HepG2 (cell line): ENCODE measurements at regions not wholly inside any gene's neighbourhood (a gene's known extent, or its start where the extent isn't known, plus 50 kb on each side); places are given as distances from the start of the nearest gene placed in this dataset.
A peak's percentile ranks its signal among the peaks of the same experiment; 100 is the strongest.

Experiments
- BORCS8-MEF2B ChIP-seq: sonication (generic); formaldehyde crosslinking; IDR thresholded peaks from 2 replicates; pipeline ENCODE4 v1.8.0; 2022; ENCODE audit warnings: mild to moderate bottlenecking, missing genetic modification reagents
- ERF ChIP-seq: IDR thresholded peaks from 2 replicates; pipeline ENCODE4 v1.6.1; 2018; ENCODE audit warnings: missing biosample characterization, missing genetic modification reagents
- EZH2 ChIP-seq: conservative IDR thresholded peaks from 2 replicates; pipeline ENCODE4 v1.6.1; 2012; ENCODE audit warnings: mild to moderate bottlenecking, low read depth, low read length, moderate library complexity
- HMGXB3 ChIP-seq: sonication (generic); formaldehyde crosslinking; IDR thresholded peaks from 2 replicates; pipeline ENCODE4 v1.4.0; 2020; ENCODE audit warnings: missing genetic modification reagents, borderline replicate concordance
- HOXA5 ChIP-seq: sonication (generic); formaldehyde crosslinking; IDR thresholded peaks from 2 replicates; pipeline ENCODE4 v1.4.0; 2020; ENCODE audit warnings: missing genetic modification reagents
- KDM3A ChIP-seq: IDR thresholded peaks from 2 replicates; pipeline ENCODE4 v1.6.1; 2018; ENCODE audit warnings: low read depth, missing compliant biosample characterization
- KLF12 ChIP-seq: sonication (generic); formaldehyde crosslinking; IDR thresholded peaks from 2 replicates; pipeline ENCODE4 v1.4.0; 2020; ENCODE audit warnings: missing genetic modification reagents, borderline replicate concordance
- MAX ChIP-seq: IDR thresholded peaks from 2 replicates; pipeline ENCODE4 v1.6.1; 2012; ENCODE audit warnings: inconsistent platforms
- MIER3 ChIP-seq: IDR thresholded peaks from 2 replicates; pipeline ENCODE4 v1.6.1; 2016; ENCODE audit warnings: missing compliant biosample characterization, borderline replicate concordance
- MLXIP ChIP-seq: sonication (generic); formaldehyde crosslinking; IDR thresholded peaks from 2 replicates; pipeline ENCODE4 v1.9.0; 2021; ENCODE audit warnings: missing genetic modification reagents, borderline replicate concordance
- NBN ChIP-seq: fragments of 450-650 bp; conservative IDR thresholded peaks from 2 replicates; pipeline ENCODE4 v1.6.1; 2017
- PTBP1 ChIP-seq: fragments of 200-400 bp; formaldehyde crosslinking; IDR thresholded peaks from 2 replicates; pipeline ENCODE4 v1.6.1; 2018; ENCODE audit warnings: low read length, low read depth; ENCODE audit not compliant: poor library complexity, severe bottlenecking
- REPIN1 ChIP-seq: sonication (generic); formaldehyde crosslinking; IDR thresholded peaks from 2 replicates; pipeline ENCODE4 v1.8.0; 2022; ENCODE audit warnings: missing genetic modification reagents, low read depth, mild to moderate bottlenecking, borderline replicate concordance
- RFX1 ChIP-seq: fragments of 450-650 bp; IDR thresholded peaks from 2 replicates; pipeline ENCODE4 v1.6.1; 2017
- RFX3 ChIP-seq: IDR thresholded peaks from 2 replicates; pipeline ENCODE4 v1.6.1; 2016; ENCODE audit warnings: missing biosample characterization, missing genetic modification reagents
- RXRB ChIP-seq: IDR thresholded peaks from 2 replicates; pipeline ENCODE4 v1.6.1; 2016; ENCODE audit warnings: borderline replicate concordance, missing genetic modification reagents, missing compliant biosample characterization
- SYNCRIP ChIP-seq: fragments of 200-400 bp; formaldehyde crosslinking; IDR thresholded peaks from 2 replicates; pipeline ENCODE4 v1.6.1; 2018; ENCODE audit warnings: mild to moderate bottlenecking, low read depth, low read length; ENCODE audit not compliant: insufficient read depth
- U2AF1 ChIP-seq: fragments of 200-400 bp; formaldehyde crosslinking; optimal IDR thresholded peaks from 2 replicates; pipeline ENCODE3; 2017; ENCODE audit warnings: mild to moderate bottlenecking, low read depth, low read length
- WIZ ChIP-seq: sonication (generic); formaldehyde crosslinking; IDR thresholded peaks from 2 replicates; pipeline ENCODE4 v1.5.1; 2020; ENCODE audit warnings: mild to moderate bottlenecking, missing genetic modification reagents
- ZFP1 ChIP-seq: IDR thresholded peaks from 2 replicates; pipeline ENCODE4 v1.6.1; 2016
- ZFYVE20 ChIP-seq: sonication (generic); formaldehyde crosslinking; IDR thresholded peaks from 2 replicates; pipeline ENCODE4 v1.8.0; 2023; ENCODE audit warnings: low read depth, mild to moderate bottlenecking, moderate library complexity, missing genetic modification reagents, borderline replicate concordance
- ZNF562 ChIP-seq: sonication (generic); formaldehyde crosslinking; IDR thresholded peaks from 2 replicates; pipeline ENCODE4 v1.8.0; 2022; ENCODE audit warnings: missing genetic modification reagents, borderline replicate concordance
- ZNF567 ChIP-seq: sonication (generic); formaldehyde crosslinking; IDR thresholded peaks from 2 replicates; pipeline ENCODE4 v1.8.1; 2023; ENCODE audit warnings: mild to moderate bottlenecking, missing genetic modification reagents, borderline replicate concordance
- ZNF570 ChIP-seq: sonication (generic); formaldehyde crosslinking; IDR thresholded peaks from 2 replicates; pipeline ENCODE4 v1.4.0; 2020; ENCODE audit warnings: mild to moderate bottlenecking, missing genetic modification reagents, borderline replicate concordance
- ZNF660 ChIP-seq: sonication (generic); formaldehyde crosslinking; IDR thresholded peaks from 2 replicates; pipeline ENCODE4 v1.5.1; 2020; ENCODE audit warnings: mild to moderate bottlenecking, low read depth, missing genetic modification reagents, borderline replicate concordance
- ZNF724P ChIP-seq: sonication (generic); formaldehyde crosslinking; IDR thresholded peaks from 2 replicates; pipeline ENCODE4 v1.8.0; 2022; ENCODE audit warnings: missing genetic modification reagents, borderline replicate concordance

- no peak for TF ChIP-seq U2AF1
- TF ChIP-seq PTBP1: no peak
- peak; percentile 82 for TF ChIP-seq RXRB (CRISPR knock-in tag)
- TF ChIP-seq RFX3 (CRISPR knock-in tag): no peak
- TF ChIP-seq HMGXB3 (CRISPR knock-in tag): no peak
- no peak for TF ChIP-seq RFX1
- no peak; the same call in 1 of the 2 replicates for TF ChIP-seq KDM3A
- TF ChIP-seq WIZ (CRISPR knock-in tag): no peak
- TF ChIP-seq KLF12: no peak
- TF ChIP-seq ZNF724P (CRISPR knock-in tag): no peak
- TF ChIP-seq ZNF660 (CRISPR knock-in tag): no peak
- TF ChIP-seq ERF (CRISPR knock-in tag): no peak
- peak; percentile 72; the same call in 1 of the 2 replicates for TF ChIP-seq REPIN1 (CRISPR knock-in tag)
- TF ChIP-seq ZFYVE20 (CRISPR knock-in tag): no peak
- no peak for TF ChIP-seq MLXIP (CRISPR knock-in tag)
- no peak for TF ChIP-seq ZNF562
- TF ChIP-seq MIER3 (CRISPR knock-in tag): peak; percentile 77; the same call in 1 of the 2 replicates
- no peak for TF ChIP-seq SYNCRIP
- no peak for TF ChIP-seq HOXA5 (CRISPR knock-in tag)
- no peak for TF ChIP-seq ZNF567
- no peak for TF ChIP-seq ZNF570 (CRISPR knock-in tag)
- no peak for TF ChIP-seq EZH2
- TF ChIP-seq ZFP1 (CRISPR knock-in tag): no peak
- TF ChIP-seq BORCS8-MEF2B (CRISPR knock-in tag): no peak
- 0 out of 2 replicates have a peak, but pooled peaks have one; percentile 30 for TF ChIP-seq MAX
- no peak for TF ChIP-seq NBN
These were observed 1054.3 kb downstream of the EPHA7 start (continued) for GRCh38 chr6:92364948-92365541.
